K562 (cell line): ENCODE measurements at regions not wholly inside any gene's neighbourhood (a gene's known extent, or its start where the extent isn't known, plus 50 kb on each side); places are given as distances from the start of the nearest gene placed in this dataset.

ENCODE experiments used
- FOXM1 ChIP-seq, 2 experiments: fragments of 450-650 bp in 1 of 2; sonication (generic) in 1 of 2; formaldehyde crosslinking in 1 of 2; IDR thresholded peaks; 2 replicates each; pipeline versions ENCODE4 v1.6.1 to v1.9.0; 2017 to 2022; ENCODE audit warnings: low read depth in 2 of 2, mild to moderate bottlenecking in 2 of 2, missing genetic modification reagents in 1 of 2, moderate library complexity in 1 of 2
- HDAC6 ChIP-seq: IDR thresholded peaks from 2 replicates; pipeline ENCODE4 v1.6.1; 2012; ENCODE audit warnings: low read depth, mild to moderate bottlenecking, control low read depth, inconsistent platforms, low read length, moderate library complexity
- TAF15 ChIP-seq: fragments of 200-400 bp; formaldehyde crosslinking; IDR thresholded peaks from 2 replicates; pipeline ENCODE4 v1.6.1; 2017; ENCODE audit warnings: mild to moderate bottlenecking, low read depth, low read length, moderate library complexity
- ZNF274 ChIP-seq: IDR thresholded peaks from 2 replicates; pipeline ENCODE4 v1.6.1; 2011; ENCODE audit warnings: low read depth, mild to moderate bottlenecking, low read length, moderate library complexity, borderline replicate concordance
- ZNF431 ChIP-seq: sonication (generic); formaldehyde crosslinking; IDR thresholded peaks from 2 replicates; pipeline ENCODE4 v1.8.0; 2022; ENCODE audit warnings: mild to moderate bottlenecking, missing genetic modification reagents

GRCh38 chr3:28743831-28744230, 395.2 kb upstream of the AZI2 start:
- no peak for TF ChIP-seq FOXM1 (IDR thresholded peaks at IDR 0.05; ENCODE audit: low read depth)
- TF ChIP-seq FOXM1 (CRISPR knock-in tag; IDR thresholded peaks at IDR 0.05; ENCODE audit: low read depth): no peak
- TF ChIP-seq ZNF274: no peak
- TF ChIP-seq ZNF431 (CRISPR knock-in tag): no peak
- TF ChIP-seq TAF15: no peak
- no peak for TF ChIP-seq HDAC6
